Inflammatory macrophage (primary cell): ENCODE measurements at regions not wholly inside any gene's neighbourhood (a gene's known extent, or its start where the extent isn't known, plus 50 kb on each side); places are given as distances from the start of the nearest gene placed in this dataset.
"Not testable (repeated sequence)": the region's sequence is repeated elsewhere in the genome, so short reads cannot be mapped to it uniquely, and the experiment has no call there.

Experiments used
- DNase-seq, 2 donors: peaks; one replicate each; pipeline ENCODE4 v3.0.0-alpha.2; 2020 to 2022

GRCh38 chr18:10085416-10085815 is 171.6 kb downstream of the VAPA start:
- DNase-seq: no peak

- DNase-seq: no peak
Observed at GRCh38 chr18:10085876-10086275, 172.1 kb downstream of the VAPA start.

GRCh38 chr18:10086458-10087210 is 172.8 kb downstream of the VAPA start:
- no peak for DNase-seq

- DNase-seq: no peak
Observed at GRCh38 chr18:10088734-10089133, 174.9 kb downstream of the VAPA start.

- no peak for DNase-seq
Observed at GRCh38 chr18:10089881-10090280, 176.1 kb downstream of the VAPA start.

GRCh38 chr18:10090668-10091067 is 176.9 kb downstream of the VAPA start:
- DNase-seq: no peak

GRCh38 chr18:10093445-10093844 is 179.6 kb downstream of the VAPA start:
- no peak for DNase-seq

GRCh38 chr18:10094154-10094553 is 180.3 kb downstream of the VAPA start:
- DNase-seq: peak in 1 of 2 donors; percentile 9

- DNase-seq: peak; percentile 36 to 51
Observed at GRCh38 chr18:10094655-10095054, 180.8 kb downstream of the VAPA start.

GRCh38 chr18:10095356-10095755 is 181.5 kb downstream of the VAPA start:
- no peak for DNase-seq

- DNase-seq: peak in 1 of 2 donors; percentile 22
Observed at GRCh38 chr18:10099539-10100140, 185.8 kb downstream of the VAPA start.

GRCh38 chr18:10100196-10100595 is 186.4 kb downstream of the VAPA start:
- no peak for DNase-seq

GRCh38 chr18:10100941-10101701 is 187.3 kb downstream of the VAPA start:
- no peak for DNase-seq

GRCh38 chr18:10101729-10102128 is 187.9 kb downstream of the VAPA start:
- no peak for DNase-seq

GRCh38 chr18:10105118-10105517 is 191.3 kb downstream of the VAPA start:
- not testable (repeated sequence) for DNase-seq

GRCh38 chr18:10111191-10111590 is 197.4 kb downstream of the VAPA start:
- DNase-seq: peak; percentile 42 to 73

GRCh38 chr18:10111944-10112343 is 198.1 kb downstream of the VAPA start:
- no peak for DNase-seq

- peak; percentile 71 to 80 for DNase-seq
Observed at GRCh38 chr18:10113121-10114022, 199.6 kb downstream of the VAPA start.

GRCh38 chr18:10114717-10115463 is 201.1 kb downstream of the VAPA start:
- no peak for DNase-seq

GRCh38 chr18:10116574-10116973 is 202.8 kb downstream of the VAPA start:
- DNase-seq: no peak

GRCh38 chr18:10119528-10119927 is 205.7 kb downstream of the VAPA start:
- DNase-seq: no peak

GRCh38 chr18:10119991-10120390 is 206.2 kb downstream of the VAPA start:
- no peak for DNase-seq
